GM19468 (cell line): ENCODE measurements at regions not wholly inside any gene's neighbourhood (a gene's known extent, or its start where the extent isn't known, plus 50 kb on each side); places are given as distances from the start of the nearest gene placed in this dataset.

Experiments used
- ATAC-seq: cut with Tn5 transposase; IDR thresholded peaks from one replicate; pipeline ENCODE4 v1.9.1; 2021; ENCODE audit warnings: mild to moderate bottlenecking, moderate library complexity, moderate number of reproducible peaks; ENCODE audit not compliant: unreplicated experiment; ENCODE audit errors: extremely low read depth

DNA sequence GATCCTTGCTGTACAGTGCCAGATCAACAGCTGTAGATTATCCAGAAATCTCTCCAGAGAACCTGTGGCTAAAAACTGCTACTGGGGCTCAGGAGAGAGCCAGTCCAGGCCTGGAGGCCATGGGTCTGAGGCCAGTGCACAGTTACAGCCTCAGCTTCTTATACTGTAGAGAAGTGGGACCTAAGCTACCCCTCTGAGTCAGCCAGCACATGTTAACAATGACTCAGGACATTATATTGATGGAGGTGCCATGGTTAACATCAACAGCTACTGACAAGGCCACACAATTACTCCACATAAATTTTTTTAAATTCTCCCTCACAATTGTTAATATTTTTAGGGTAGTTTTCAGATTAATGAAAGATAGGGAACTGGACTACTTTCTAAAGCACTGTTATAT, 138.5 kb downstream of the RBM26 start:
- ATAC-seq: no peak

DNA sequence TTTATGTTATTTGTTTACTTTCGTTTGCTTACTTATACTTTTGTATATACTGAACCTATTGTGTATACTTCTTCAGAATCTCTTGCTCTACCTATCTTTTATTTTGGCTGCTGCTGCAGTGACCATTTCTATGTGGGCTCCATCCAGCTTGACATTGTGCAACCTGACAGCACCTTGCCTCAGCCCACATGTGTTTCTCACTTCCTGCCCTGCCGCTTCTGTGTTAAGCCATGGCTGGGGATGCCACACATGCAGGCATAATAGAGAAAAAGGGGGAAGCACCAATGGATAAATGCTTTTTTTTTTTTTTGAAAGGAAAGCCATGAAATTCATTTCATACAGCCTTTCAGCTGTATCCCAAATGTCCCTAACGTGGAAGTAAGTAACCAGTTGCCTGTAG, 147.6 kb downstream of the RBM26 start:
- ATAC-seq: peak; percentile 76

GRCh38 chr13:79246578-79246949, 159.5 kb downstream of the RBM26 start:
- ATAC-seq: no peak

GRCh38 chr13:79245937-79246577, 160.0 kb downstream of the RBM26 start:
- ATAC-seq: peak; percentile 53

DNA sequence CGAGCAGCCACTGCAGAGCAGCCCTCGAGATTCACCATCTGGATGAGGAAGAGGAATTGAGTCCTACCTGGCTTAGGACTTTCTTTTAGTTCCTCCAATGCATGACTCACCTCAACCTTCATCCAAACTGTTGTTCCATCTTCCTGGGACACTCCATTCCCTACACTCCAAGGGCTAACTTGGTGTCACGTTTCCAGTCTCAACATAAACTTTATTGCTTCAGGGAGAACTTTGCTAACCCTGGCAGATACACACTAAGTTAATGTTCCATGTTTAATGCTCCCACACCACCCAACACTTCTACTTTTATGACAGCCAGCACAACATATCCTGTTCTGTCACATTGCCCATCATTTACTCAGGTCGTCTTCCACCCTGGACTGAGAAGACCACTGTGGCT, 164.4 kb downstream of the RBM26 start:
- ATAC-seq: no peak

DNA sequence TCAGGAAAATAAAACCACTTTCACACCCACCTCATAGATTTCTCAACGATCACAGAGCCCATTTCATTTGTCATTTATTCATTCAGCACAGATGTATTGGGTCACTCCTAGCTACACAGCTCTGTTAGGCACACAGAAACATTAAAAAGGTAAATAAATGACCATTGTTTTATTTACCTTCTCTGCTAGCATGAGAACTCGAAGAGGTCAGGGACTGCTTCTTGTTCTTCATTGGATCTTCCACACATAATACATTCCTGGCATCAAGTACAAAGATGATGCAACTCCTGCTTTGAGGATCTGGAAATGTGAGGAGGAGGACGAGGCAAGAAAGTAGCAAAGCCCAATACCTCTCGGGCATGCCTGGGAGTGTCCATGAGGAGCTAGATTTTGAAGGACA, 168.1 kb downstream of the RBM26 start:
- ATAC-seq: no peak

- no peak for ATAC-seq
Measured at GRCh38 chr13:79231887-79232286, 174.2 kb downstream of the RBM26 start.

DNA sequence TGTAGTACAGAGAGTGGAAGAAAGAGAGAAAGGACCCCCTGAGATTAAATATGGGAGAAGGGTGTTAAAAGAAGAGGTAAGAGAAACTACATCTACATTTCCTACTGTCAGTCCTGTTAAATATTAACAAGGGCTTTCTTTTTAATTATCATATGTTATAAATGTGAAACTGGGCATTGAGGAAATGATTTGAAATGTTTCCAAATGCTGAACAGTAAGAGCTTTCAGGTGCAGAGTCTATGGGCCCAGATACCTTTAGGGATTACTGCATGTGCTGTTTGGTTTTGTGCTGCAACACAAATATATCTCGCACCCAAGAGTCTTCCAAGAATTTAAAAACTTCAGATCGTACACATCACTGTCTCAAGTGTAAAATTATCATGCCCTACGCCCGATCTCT, 176.3 kb downstream of the RBM26 start:
- ATAC-seq: no peak

DNA sequence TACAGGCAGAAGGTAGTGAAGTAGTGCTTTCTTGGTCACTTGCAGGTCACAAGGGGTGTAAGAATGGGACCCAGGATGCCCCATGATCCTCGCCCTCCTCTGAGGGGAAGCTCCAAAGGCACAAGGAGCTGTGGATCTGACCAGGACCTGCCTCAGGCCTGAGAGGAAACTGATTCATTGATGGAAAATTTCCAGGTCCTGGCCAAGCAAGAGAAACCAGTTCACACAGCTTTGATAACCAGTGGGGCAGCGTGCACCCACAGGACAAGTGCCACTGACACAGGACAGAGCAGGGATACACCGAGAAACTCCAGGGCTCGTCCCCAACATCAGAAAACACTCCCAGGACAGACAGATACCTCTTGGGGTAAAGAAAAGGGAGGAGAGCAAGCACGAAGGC, 177.1 kb downstream of the RBM26 start:
- ATAC-seq: no peak

- peak; percentile 81 for ATAC-seq
Measured at GRCh38 chr13:79227418-79227817, 178.6 kb downstream of the RBM26 start.

DNA sequence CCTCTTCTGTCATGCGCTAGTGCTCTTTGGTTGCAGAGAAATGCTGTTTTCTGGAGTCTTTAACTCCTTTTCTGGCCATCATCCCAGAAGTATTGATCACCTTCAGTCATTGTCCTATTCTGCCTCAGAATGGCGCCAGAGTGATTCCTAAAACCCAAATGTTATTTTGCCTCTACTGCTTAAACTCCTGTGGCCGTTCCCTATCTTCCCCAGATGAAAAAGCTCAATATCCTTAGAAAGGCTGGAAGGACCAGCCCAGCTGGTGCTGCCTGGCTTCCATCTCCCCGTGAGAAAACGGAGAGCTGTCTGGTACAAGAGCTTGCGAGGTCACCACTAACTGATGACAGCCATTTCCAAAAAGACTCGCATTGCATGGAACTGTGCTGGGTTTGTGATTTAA, 179.1 kb downstream of the RBM26 start:
- no peak for ATAC-seq

- ATAC-seq: no peak
Measured at GRCh38 chr13:79226250-79226649, 179.8 kb downstream of the RBM26 start.

GRCh38 chr13:79225487-79226232, 180.4 kb downstream of the RBM26 start:
- ATAC-seq: no peak

DNA sequence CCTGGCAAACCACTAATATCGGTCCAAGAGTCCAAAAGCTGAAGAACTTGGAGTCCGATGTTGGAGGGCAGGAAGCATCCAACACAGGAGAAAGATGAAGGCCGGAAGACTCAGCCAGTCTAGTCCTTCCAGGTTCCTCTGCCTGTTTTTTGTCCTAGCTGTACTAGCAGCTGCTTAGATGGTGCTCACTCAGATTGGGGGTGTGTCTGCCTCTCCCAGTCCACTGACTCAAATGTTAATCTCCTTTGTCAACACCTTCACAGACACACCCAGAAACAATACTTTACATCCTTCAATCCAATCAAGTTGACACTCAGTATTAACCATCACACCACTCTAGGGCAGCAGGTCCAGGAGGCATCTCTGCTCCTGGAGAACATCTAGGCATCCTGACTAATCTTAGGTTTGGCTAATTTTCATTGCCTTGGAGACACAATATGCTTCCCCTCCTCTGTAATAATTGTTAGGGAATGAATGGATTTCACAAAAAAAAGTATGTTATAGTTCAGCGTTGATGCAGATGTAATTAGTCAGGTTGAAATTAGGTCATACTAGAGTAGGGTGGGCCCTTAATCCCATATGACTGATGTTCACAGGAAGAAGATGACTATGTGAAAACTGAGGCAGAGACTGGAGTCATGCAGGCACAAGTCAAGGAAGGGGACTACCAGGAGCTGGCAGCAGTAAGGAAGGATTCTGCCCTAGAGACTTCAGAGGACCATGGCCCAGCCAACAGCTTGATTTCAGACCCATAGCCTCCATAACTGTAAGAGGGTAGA, 183.4 kb downstream of the RBM26 start:
- no peak for ATAC-seq

GRCh38 chr13:79212064-79212619, 193.9 kb downstream of the RBM26 start:
- ATAC-seq: no peak

DNA sequence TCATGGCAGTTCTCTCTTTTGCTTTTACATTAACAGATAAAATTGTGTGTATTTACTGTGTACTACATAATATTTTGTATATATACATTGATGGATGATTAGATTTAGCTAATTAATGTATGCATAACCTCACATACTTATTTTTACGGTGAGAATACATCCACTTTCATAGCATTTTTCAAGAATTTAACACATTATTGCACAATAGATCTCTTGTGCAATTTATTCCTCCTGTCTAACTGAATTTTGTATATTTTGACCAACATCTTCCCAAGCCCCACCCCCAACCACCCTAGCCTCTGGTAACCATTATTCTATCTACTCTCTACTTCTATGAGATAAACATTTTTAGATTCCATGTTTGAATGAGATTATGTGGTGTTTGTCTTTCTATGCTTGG, 194.7 kb downstream of the RBM26 start:
- ATAC-seq: no peak

- ATAC-seq: no peak
Measured at GRCh38 chr13:79197933-79198332, 208.1 kb downstream of the RBM26 start.

- no peak for ATAC-seq
Measured at GRCh38 chr13:79196843-79197242, 209.2 kb downstream of the RBM26 start.

DNA sequence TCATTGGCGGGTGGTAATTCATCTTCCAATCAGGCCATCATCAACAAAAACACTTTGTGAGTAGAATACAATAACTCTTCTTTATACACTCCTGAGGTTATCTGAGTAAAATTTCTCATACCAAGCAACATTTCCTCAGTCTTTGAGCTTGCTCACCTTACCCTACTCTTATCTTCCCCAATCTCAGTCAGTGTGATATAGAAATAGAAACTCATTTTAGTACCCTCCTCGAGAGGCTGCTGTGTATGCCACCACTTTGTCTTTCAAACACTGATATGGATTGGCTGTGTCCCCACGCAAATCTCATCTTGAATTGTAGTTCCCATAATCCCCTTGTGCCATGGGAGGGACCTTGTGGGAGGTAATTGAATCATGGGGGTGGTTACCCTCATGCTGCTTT, 209.7 kb downstream of the RBM26 start:
- ATAC-seq: no peak

DNA sequence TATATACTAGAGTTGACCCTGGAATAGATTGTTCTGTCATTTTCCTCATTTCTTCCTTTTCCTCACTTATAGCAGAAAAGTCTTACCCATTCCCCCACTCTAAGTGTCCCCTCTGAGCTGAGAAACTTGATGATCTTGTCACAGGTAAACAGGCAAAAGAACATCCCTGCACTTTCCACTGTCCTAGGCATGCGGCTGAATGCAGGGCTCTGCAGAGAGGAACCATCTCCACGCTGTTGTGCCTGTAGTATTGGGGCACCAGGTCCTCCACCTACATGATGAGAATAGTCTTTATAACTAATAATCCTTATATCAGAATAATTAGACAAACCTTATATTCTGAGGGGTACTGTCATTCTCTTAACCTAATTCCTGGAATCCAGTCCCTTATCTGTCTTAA, 211.3 kb downstream of the RBM26 start:
- ATAC-seq: no peak

- peak; percentile 94 for ATAC-seq
Measured at GRCh38 chr13:79194272-79194671, 211.8 kb downstream of the RBM26 start.
